DMS153 treated with DMSO at 0.1 percent for 48 hours (cell line): ENCODE measurements at regions not wholly inside any gene's neighbourhood (a gene's known extent, or its start where the extent isn't known, plus 50 kb on each side); places are given as distances from the start of the nearest gene placed in this dataset.

ENCODE experiments used
- DNase-seq: peaks from one replicate; lab custom pipeline; 2025; ENCODE audit not compliant: unreplicated experiment; lab: John Stamatoyannopoulos, UW

DNA sequence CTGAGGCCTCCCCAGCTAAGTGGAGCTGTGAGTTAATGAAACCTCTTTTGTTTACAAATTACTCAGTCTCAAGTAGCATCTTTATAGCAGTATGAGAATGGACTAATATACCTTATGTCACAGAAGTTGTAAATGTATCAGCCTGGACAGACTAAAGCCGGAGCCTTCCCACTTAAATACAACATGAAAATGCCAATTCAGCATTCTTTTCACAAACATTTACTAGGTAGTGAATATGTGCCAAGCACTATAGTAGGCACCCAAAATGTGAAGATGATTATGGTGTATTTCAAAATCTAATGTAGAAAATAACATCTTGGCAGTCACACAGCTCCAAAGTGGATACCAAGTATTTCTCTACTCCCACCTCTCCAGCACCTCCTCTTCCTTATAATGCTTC lies 693.0 kb downstream of the KCNJ2 start:
- DNase-seq: no peak

DNA sequence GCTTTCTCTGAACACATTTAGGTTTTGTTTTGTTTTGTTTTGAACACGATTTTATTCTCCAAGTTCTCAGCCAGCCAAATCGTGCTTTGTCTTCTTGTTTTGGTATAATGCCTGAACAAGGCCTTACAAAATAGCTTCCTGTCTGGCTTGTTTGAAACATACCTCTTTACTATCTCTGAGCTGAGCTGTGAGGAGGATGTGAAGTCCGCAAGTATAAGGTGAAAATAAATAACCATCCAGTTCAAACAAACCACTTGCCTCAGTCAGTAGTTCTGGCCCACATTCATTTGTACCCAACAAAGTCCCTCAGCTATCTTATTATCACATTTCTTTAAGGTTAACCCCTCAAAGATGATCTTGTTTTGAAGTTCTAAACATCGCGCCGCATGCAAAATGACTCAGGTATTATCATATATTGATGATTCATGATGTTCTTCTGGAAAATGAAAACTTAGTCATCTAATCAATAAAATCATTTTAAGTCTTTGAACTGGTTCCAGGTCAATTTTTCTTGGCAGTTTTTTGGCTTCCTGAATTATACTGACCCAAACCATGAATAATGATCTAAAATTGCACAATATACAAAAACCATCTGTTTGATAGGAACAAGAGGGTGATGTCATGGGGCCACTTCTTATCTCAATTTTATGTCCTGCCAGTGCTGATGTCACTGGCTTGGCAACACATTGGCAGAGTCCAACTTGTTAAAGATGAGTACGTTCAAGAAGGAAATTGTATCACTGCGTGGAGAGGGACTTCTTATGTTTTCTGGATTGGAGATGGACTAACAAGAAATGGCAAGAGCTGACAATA lies 694.3 kb downstream of the KCNJ2 start:
- DNase-seq: no peak

DNA sequence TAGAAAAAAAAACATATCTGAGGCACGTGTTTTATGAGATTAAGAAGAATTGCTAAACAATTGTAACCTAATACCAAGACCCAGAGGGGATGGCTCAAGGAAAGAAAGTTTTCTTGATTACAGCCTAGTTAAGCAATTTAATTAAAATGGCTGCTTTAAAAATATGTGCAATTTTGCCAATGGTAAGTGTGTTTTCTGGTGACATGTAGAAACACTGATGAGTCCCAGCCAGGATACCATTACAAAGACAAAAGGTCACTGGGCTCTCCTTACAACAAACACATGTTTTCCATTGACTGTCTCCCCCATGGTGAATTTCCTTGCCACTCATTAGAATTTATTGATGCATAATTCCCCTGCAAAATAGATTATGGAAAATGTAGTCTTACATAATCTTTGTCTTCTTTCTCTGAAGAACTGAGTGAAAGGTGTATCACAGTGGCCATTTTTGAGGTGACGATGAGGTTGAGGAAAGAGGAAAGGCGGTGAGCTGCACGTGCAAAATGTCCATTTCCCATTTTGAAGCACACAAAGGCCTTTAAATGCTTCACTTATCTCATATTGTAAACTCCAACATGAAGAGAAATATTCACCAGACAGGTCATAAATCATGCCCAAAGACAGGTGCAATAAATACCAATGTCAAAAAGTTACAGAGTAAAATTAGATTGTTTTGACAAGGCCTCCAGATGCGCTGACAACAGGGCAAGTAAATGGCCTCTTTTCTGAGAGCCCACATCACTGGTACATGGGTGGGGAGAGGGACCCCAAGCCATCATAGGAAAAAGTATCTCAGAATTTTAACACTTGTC lies 696.9 kb downstream of the KCNJ2 start:
- no peak for DNase-seq

DNA sequence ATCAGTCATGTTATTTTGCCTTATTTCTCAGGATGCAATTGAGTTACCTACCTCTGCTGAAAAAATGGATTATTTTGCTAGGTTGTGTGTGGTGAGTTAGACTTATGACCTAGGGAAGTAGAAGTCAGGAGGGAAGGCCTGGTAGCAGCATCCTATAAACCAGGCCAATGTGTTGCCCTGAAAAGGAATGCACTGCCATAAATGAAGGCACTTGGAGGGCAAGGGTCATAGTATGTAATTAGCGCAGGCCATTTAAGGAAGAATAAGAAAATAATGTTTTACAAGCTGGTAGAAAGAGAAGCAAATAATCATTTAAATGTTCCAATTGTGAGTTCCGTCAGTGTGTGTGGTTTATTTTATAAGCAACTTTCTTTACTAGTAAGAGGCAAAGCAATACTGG lies 698.8 kb downstream of the KCNJ2 start:
- no peak for DNase-seq

DNA sequence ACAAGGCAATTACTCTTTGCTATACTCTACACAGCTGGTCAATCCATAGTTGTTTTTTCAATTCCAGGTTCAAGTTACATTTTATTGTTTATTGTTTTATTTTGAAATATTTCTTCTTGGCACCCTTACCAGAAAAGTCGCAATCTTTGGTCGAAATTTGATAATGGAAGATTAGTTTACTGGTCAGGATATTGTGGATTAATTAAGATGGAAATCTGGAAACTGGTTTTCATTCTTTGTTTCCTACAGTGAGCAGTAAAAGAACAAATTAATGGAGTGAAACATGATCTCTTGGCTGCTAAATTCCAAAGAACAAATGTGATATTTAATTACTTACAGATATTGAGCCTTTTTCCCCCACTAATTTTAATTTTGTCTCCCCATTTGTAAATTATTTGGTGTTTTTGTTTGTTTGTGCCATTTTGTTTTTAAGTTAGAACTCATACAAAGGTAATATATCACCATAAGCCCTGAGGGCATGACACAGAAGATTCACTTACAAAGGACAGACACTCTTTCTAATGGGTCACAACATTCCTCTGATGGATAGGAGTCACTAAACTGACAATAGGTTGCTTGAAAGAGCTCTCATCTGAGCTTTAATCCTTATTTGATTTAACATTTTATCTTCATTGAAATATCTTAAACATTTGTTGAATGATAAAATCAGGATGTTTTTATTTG lies 700.2 kb downstream of the KCNJ2 start:
- DNase-seq: no peak

DNA sequence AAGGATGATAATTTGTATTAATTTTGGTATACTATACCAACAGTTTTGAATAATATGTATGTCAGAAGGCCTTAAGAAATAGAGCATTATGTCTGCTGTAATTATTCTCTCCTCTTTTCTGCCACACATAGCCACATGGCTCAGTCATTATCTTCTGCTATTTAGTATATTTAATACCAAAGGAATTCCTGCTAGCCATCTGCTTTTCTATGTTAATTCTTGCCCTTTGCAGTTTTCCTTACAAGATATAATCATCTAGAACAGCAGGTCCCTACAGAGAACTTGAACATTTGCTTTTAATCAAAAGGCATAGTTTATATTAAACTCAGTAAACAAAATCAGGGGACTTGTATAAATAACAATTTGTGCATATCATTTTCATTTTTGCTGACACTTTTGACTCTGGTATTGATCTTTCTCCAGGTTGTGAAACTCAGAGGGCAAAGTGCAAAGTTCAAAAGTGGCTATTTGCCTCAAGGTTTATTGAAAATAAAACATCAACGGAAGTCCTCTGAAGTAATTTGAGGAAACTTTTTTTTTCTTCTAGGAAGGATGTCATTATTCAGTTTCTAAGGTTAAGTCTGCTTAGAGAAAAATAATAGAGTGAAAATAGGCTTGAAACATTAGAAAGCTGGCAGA lies 702.0 kb downstream of the KCNJ2 start:
- no peak for DNase-seq

DNA sequence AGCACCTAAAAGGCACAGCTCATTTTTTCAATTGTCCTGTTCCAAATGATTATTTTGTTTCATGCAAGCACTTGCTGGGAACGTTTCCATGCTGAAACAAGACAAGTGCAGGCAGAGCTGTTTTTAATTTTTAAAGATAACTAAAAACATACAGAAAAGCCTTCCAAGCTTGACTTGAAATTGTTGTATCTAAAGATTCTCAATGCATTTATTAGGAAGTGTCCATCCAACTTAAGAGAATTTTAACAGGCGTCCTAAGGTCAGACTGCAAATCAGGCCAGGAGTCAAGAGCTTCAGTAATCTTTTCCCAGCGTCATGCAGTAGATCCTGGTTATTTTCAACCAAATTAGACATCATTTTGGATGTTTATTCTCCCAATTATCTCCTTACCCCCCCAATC lies 702.8 kb downstream of the KCNJ2 start:
- no peak for DNase-seq

DNA sequence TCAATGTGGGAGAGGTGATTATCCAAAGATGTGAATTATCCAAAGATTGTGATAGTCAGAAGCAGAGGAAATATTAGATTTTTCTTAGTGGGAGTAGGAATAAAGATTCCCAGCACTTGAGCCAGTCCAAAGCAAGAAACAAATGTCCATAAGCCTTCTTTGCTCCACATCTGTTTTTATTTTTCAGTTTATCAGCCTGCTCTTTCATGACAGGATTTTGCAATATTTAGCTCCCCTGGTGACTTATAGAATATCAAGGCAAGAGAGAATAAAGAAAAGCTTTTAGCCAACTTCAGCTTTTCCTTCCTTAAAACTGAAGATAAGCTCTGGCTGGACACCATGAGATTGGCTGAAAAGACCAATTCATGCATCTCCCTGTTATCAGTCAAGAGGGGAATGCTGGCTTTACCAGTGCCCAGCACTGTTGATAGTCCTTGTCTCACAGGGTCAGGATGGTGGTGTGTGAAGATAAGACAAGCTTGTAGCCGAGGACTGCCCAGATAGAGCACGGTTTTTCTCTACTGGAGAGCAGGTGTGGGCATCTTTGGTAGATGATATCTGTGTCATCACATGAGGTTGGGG lies 706.5 kb downstream of the KCNJ2 start:
- DNase-seq: no peak

DNA sequence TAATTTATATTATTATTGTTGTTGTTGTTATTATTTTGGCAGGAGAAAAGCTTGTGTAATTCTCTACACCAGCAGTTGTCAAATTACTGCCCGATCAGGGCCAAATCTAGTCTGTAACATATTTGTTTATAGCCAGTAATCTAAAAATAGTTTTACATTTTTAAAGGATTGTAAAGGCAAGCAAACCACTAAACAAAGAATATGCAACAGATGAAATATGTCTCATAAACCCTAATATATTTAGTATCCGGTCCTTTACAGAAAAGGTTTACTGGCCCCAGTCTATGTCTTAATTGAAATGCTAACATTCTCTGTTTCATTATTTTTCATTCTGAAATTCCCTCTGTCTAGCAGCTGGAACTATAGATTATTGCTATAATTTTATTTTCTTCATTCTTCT lies 709.5 kb downstream of the KCNJ2 start:
- no peak for DNase-seq

DNA sequence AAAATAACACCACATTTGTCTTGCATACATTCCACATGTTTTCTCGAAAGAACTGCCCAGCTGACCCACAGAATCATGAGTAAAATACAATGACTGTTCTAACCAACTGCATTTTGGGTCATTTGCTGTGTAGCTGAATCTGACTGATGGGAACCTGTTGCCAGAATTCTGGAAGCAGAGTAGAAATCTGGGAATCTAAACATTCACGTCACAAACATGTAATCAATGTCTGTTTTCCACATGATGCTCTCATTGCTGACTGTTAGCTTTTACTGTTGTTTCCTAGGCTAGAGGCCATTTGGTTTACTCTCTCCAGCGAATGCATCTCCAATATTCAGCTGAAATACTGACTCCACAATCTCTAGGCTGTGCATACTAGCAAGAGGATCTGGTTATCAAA lies 710.1 kb downstream of the KCNJ2 start:
- DNase-seq: no peak

DNA sequence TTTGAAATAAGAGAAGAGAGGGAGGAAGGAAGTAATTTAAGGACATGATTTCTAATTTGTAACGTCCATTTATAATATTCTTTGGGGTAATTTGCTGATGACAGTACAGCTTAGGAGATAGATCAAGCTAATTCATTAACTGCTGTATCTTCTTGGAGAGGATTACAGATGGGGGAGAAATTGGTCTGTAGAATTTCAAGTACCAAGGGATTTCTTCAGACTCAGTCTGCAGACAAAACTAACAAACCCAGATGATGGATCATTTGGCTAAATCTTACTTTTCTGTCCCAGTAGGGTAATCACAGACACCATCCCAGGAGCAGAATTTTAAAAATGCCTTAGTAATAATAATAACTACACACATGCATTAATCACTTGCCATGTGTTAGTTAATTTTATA lies 711.8 kb downstream of the KCNJ2 start:
- no peak for DNase-seq

DNA sequence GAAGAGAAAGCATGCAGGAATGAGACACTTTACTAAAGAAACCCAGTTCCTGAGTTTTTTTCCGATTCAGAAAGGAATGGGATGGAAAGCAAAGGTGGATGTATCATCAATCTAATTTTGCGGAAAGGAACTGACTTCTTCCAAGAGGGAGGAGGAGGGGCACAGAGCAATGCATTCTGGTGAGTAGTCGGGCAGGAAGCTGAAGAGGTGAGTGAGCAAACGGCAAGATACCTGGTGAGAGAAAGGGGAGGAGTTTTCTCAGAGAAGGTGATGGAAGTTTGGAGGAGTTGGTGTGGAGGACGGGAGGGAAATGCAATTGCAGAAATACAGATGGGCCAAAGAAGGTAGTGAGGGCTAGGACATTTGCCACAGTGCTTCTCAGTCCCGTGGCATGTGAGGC lies 713.2 kb downstream of the KCNJ2 start:
- no peak for DNase-seq

DNA sequence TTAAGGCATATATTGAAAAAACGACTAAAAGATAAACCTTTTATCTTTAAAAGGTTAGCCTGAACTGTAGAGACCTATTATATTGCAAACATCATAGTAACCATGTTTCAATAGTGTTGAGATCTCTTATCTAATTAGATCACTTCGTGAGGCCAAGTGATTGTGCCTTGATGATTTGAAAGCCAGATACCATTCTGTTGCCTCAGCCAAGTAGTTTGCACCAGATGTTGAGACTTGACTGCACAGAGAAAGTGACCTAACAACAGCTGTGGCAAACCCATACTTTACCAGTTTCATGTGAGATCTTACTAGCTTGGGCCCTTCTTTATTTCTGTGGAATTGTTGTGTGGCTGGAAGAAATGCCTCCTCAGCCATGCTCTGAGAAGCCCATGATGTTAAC lies 717.3 kb downstream of the KCNJ2 start:
- no peak for DNase-seq

DNA sequence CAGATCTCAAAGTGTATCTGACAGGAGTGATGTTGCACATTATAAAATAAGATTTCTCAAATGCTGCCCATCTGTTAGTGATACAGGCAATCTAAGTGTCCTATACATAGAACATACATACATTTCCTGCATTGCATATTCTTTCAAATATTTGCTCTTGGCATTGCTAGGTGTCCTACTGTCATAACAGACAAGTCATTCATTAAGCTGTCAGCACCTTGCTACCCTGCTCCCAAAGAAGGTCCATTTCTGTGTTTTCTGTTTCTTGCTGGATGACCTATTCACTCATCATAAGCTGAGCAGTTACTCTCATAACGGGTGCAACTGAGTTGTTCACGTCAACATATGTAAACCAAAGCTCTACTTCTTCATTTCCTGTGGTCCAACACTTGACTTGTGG lies 719.0 kb downstream of the KCNJ2 start:
- DNase-seq: no peak

DNA sequence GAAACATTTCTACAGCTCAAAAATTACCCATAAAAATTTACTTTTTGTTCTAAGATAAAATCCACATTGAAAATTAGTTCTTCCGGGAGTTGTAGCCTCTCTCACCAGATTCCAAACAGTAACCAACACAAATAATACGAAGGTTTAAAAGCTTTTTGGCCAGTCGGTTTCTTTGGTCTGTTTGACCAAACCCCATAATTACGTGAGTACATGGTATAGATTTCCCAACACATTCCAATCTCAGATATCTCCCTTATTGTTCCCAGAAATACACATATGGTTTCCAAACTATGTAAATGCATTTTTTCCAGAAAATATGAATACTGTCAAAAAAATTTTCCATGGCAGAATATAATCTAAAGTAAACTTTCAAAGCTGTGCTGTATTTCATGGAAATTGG lies 722.0 kb downstream of the KCNJ2 start:
- DNase-seq: no peak

DNA sequence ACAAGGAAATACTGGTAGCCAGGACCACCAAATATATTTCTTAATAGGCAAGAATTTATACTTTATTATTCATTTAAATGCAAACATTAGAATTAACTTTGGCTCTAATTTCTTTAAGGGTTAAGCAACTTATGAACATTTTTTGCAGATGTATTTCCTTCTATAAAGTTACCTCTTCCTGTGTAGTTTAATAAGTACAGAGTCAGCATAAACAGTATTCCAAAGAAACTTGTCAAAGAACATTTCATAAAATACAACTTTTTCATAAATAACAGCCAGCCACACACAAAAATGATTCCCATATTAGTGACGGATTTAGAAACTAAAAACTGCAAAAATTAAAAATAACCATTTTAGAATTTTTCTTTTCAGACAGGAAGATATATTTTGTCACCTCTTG lies 723.2 kb downstream of the KCNJ2 start:
- DNase-seq: no peak

DNA sequence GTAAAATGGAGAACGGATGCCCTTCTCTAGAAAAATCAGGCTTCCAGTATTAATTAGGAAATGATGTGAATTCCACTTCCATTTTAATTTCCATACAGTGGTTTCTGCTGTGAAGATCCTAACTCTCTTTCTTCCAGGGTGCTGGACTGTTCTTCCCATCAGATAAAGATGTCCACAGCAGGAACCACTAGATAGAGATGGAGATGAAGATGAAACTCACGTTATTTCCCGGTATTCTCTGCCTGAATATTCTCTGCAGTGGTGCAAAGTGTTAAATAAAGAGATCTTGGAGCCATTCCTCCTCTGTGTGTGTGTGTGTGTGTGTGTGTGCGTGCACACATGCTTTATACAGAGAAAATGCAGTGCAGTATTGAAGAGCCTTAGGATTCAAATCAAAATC lies 727.5 kb downstream of the KCNJ2 start:
- no peak for DNase-seq

DNA sequence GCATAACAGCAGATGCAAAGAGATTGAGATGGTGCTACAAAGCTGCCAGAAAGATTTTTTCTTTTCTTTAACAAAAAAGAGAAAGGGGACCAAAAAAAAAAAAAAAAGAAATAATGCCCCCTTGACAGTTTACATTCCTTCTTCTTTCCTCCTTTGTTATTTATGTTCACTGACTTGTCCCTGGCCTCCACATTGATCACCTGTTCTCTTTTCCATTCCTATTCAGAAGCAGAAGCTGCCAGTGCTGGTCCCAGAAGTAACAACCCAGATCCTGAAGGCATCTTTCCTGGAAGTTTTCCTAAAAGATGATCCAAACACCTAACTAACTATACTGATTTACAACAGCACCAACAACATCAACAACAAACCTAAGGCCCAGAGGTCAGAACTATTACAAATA lies 728.1 kb downstream of the KCNJ2 start:
- no peak for DNase-seq

DNA sequence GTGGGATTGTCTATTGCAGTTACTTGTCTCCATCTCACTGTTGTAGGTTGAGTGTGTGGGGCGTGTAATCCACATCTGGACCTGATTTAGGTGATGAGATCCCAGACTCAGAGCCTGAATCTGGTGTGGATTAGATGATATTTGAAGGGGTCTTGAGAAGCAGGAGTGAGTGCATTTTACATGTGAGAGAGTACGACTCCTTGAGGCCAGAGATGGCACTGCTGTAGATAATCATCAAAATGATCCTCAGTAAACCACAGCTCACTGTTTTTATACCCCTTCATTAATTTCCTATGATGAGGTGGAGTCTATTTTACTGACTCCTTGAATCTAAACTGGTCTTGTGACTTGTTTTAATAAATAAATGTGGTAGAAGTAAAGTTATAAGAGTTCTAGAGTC lies 732.5 kb downstream of the KCNJ2 start:
- no peak for DNase-seq

DNA sequence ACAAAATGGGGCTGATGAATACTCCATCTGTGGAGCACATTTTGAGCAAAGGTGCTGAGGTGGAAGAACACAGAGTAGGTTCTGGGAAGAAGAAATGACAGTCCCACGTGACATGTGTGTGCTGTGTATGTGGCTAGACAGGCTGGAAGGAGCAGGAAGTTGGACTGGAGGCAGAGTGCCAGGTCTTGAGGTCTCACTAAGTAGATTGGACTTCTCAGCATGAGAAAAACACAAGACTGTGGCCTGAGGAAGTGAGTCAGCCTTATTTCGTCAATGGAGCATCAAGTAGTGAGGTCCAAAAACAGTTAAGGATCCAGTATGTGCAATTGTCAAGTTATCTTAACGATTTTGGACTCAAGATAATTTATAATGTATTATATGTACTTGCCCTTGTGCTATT lies 736.5 kb downstream of the KCNJ2 start:
- DNase-seq: no peak

DNA sequence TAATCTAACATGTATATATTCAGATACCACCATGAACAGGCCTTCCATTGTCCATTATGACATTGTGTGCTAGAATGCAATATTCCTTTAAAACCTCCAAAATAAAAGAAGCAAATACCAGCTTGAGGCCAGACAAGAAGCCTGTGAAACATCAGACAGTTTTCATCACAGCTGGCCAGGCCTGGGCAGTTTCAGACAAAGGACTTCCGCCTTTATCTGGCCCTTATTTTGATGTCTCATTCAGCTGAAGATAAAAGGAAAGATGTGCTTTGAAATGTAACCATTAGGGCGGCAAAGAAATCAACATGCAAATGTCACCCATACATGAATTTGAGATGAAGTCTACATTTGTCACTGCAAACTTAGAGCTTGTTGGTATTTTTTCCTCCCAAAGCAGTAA lies 737.5 kb downstream of the KCNJ2 start:
- DNase-seq: peak; percentile 73
